Tibial nerve (tissue), 4 donors: ENCODE measurements at regions not wholly inside any gene's neighbourhood (a gene's known extent, or its start where the extent isn't known, plus 50 kb on each side); places are given as distances from the start of the nearest gene placed in this dataset.

Experiments
- CTCF ChIP-seq, 5 experiments: fragments of 200-600 bp in 3 of 5; fragments of 450-650 bp in 2 of 5; sonication (generic) in 3 of 5; IDR thresholded peaks; one replicate each; pipeline ENCODE4 v1.5.1; 2016 to 2019; ENCODE audit warnings: antibody characterized with exemption in 5 of 5, mild to moderate bottlenecking in 3 of 5, moderate library complexity in 2 of 5
- EP300 ChIP-seq, 2 donors: sonication (generic); formaldehyde crosslinking; IDR thresholded peaks; one replicate each; pipeline ENCODE4 v1.6.1; 2017; ENCODE audit warnings: antibody characterized with exemption in 2 of 2, mild to moderate bottlenecking in 1 of 2
- POLR2A ChIP-seq, 2 donors: fragments of 450-650 bp; IDR thresholded peaks; one replicate each; pipeline ENCODE4 v1.6.1; 2017; ENCODE audit warnings: antibody characterized with exemption in 2 of 2, mild to moderate bottlenecking in 2 of 2, moderate library complexity in 2 of 2

GRCh38 chr10:106401161-106401560 is 763.3 kb downstream of the SORCS1 start:
- TF ChIP-seq CTCF (IDR thresholded peaks at IDR 0.05) (no peak), POLR2A (IDR thresholded peaks at IDR 0.05) (no peak), EP300 (IDR thresholded peaks at IDR 0.05) (no peak)
